Hematopoietic multipotent progenitor cell treated with erythropoietin and hydrocortisone succinate and interleukin-3 and kit ligand, for 15 days (in vitro differentiated cells): ENCODE measurements at regions not wholly inside any gene's neighbourhood (a gene's known extent, or its start where the extent isn't known, plus 50 kb on each side); places are given as distances from the start of the nearest gene placed in this dataset.
"Not testable (repeated sequence)": the region's sequence is repeated elsewhere in the genome, so short reads cannot be mapped to it uniquely, and the experiment has no call there.

Experiments
- DNase-seq: peaks from one replicate; pipeline ENCODE4 v3.0.0-alpha.2; 2015; ENCODE audit warnings: low spot score

GRCh38 chr17:77796176-77796860, 162.2 kb upstream of the TNRC6C start:
- no peak for DNase-seq

GRCh38 chr17:77798031-77798430, 160.5 kb upstream of the TNRC6C start:
- DNase-seq, result no peak

GRCh38 chr17:77798481-77798880, 160.0 kb upstream of the TNRC6C start:
- DNase-seq, result no peak

- no peak for DNase-seq
These were observed 157.7 kb upstream of the TNRC6C start for GRCh38 chr17:77800816-77801215.

GRCh38 chr17:77801545-77802332, 156.8 kb upstream of the TNRC6C start:
- DNase-seq, result no peak

DNA sequence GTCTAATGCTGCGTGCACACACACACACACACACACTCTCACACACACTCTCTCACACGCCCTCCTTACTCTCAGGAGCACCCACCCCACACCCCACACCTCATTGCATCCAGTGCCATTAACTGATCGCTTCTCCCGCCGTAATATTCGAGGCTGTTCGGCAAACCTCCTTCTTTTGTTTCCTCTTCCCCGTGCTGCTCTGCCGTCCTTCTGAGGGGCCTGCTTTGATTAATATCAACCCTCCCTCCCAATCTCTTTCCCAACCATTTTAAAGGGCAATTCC, 156.2 kb upstream of the TNRC6C start:
- DNase-seq, result no peak

DNA sequence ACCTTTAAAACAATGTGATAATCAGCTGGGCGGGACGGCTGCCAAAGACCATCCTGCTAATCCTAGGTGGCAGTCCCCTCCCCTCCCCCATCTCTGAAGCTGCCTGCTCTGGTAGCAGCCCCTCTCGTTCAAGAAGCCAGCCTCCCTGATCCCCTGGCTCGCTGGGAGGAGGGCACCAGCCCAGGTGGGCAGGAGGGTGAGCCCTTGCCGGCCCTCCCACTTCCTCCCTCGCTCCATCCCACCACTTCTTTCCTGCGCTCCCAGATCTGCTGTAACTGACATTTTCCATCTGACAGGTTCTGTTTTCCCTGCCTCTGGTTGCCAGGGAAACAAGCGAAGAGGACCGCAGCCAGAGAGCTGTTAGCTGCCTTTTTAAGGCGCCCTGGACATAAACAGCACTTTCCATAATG, 155.7 kb upstream of the TNRC6C start:
- DNase-seq, result no peak

- no peak for DNase-seq
These were observed 154.8 kb upstream of the TNRC6C start for GRCh38 chr17:77803726-77804125.

DNA sequence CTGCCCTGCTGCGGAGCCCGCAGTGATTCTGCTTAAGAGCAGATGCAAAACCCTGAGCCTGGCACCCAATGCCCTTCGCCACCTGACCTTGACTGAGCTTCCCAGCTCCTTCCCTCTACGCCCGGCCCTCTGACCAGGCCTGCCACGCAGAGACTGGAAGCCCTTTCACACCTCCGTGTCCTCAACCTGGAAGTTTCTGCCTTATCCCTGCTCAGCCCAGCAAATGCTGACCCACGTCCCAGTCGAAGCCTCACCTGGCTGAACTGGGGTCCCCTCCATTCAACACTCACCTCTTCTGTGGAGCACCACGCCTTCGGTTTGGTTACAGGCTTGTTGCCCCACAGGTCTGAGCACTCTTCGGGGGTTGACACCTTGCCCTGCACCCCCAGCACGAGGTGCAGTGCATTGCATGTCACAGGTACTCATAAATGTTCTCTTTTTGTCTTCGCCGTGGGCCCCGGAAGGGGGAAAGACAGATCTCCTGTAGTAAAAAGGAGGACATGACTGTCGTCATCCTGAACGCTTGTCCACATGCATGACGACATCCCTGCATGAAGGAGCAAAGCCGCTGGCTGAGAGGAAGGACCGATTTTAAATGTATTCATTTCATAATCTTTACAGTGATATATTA, 153.6 kb upstream of the TNRC6C start:
- no peak for DNase-seq

GRCh38 chr17:77805970-77806369, 152.5 kb upstream of the TNRC6C start:
- DNase-seq, result not testable (repeated sequence)

- DNase-seq, result no peak
These were observed 151.3 kb upstream of the TNRC6C start for GRCh38 chr17:77807051-77807745.

- DNase-seq, result no peak
These were observed 150.6 kb upstream of the TNRC6C start for GRCh38 chr17:77807746-77808441.

DNA sequence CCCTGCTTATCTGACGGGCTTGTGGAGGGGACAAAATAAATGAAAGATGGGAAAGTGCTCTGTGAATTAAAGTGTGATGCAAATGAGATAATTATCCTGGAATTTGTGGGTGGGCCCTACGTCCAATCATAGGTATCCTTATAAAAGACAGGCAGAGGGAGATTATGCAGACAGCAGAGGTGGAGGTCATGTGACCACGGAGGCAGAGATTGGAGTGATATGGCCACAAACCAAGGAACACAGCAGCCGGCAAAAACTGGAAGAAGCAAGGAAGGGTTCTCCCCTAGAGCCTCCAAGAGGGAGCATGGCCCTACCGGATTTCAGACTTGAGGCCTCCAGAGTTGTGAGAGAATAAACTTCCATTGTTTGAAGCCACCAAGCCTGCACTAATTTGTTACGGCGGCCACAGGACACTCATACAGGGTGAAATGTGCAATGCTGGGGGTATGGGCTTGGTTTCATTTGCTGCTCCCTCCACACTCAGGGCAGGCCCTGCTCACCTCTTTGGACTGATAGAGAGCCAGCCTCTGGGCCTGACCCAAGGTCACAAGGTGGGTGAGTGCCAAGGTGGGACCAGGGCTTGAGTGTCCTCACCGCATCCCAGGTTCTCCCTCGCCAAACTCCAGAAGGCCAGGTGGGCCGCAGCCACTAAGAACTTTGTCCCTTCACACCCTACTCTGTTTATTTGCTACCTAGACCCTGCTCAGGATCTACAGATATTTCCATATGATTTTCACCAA, 149.6 kb upstream of the TNRC6C start:
- no peak for DNase-seq

DNA sequence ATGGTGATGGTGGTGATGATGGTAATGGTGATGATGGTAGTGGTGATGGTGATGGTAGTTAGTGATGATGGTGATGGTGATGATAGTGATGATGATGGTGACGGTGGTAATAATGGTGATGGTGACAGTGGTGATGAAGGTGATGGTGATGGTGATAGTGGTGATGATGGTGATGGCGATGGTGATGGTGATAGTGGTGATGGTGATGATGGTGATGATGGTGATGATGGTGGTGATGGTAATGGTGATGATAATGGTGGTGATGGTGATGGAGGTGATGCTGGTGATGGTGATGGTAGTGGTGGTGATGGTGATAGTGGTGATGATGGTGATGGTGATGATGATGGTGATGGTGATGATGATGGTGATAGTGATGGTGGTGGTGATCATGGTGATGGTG, 148.7 kb upstream of the TNRC6C start:
- DNase-seq, result no peak

DNA sequence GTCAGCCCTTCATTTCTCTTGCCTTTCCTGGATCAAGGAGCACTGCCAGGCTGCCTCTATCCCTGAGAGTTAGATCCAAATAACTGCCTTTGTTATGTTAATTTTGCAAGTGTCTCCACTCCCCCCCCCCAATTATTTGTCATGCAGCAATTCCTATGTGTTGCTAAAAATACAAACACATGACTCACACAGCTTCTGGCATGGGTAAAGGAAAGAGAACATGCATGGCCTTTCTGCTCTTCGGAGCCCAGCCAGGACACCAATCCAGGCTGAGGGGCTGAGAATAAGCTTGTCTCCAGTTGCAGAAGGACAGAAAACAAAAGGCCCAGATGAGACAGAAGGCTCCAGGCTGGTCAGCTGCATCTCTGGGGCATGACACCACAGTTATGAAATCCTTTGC, 148.0 kb upstream of the TNRC6C start:
- DNase-seq, result no peak

GRCh38 chr17:77811521-77811920, 147.0 kb upstream of the TNRC6C start:
- DNase-seq, result no peak

- no peak for DNase-seq
These were observed 144.3 kb upstream of the TNRC6C start for GRCh38 chr17:77814091-77814772.

- no peak for DNase-seq
These were observed 143.2 kb upstream of the TNRC6C start for GRCh38 chr17:77815127-77815905.

DNA sequence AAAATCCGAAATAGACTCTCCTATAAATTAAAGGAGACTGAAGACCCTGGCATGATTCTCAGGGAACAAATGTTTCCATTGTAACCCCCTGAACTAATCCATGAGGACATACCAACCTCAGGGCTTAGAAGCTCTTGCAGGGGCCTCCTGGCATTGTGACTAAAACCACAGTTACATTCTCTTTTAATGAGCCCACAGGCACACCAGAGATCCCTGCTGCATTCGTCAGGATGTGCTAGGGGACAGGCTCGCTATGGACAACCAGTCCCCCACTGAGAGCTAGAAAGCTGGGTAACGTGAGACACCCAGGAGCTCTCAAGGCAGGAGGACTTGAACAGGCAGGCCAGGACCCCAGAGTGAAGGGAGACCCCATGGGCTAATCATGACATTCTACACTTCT, 140.6 kb upstream of the TNRC6C start:
- DNase-seq, result no peak

- no peak for DNase-seq
These were observed 139.0 kb upstream of the TNRC6C start for GRCh38 chr17:77819497-77819896.
